GM18909 (cell line): ENCODE measurements at regions not wholly inside any gene's neighbourhood (a gene's known extent, or its start where the extent isn't known, plus 50 kb on each side); places are given as distances from the start of the nearest gene placed in this dataset.

ENCODE experiments used
- ATAC-seq: cut with Tn5 transposase; IDR thresholded peaks from one replicate; pipeline ENCODE4 v1.9.1; 2021; ENCODE audit warnings: mild to moderate bottlenecking; ENCODE audit not compliant: unreplicated experiment, poor library complexity

- no peak for ATAC-seq
Observed at GRCh38 chr20:50311308-50312001, 120.8 kb downstream of the CEBPB start.

DNA sequence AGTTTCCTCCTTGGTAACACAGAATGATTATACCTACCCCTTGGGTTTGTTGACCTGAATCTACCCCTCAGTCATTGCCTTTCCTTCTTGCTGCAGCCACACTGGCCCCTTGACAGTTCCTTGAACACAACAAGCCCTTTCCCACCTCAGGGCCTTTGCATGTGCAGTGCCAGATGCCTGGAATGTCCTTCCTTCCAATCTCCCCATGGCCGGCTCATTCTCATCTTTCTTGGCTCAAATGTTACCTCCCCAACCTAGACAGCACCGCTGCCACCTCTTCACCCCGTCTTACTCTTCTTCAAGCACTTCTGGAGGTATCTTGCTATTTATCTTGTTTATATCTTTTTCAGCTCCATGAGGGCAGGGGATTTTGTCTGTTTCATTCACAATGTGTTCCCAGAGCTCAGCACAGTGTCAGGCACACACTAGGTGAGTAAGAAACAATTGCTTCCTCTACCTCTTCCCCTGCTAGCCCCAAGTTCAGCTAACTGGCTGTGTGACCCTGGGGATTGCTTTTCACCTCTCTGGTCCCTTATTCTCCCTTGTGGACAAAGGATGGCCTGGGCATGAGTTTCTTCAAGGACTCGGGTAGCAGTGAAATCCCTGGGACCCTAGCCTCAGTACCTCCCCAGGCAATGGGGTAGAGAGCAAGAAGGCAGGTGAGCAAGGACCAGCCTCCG lies 121.5 kb downstream of the CEBPB start:
- ATAC-seq: no peak

- ATAC-seq: no peak
Observed at GRCh38 chr20:50312682-50313521, 122.3 kb downstream of the CEBPB start.

GRCh38 chr20:50313522-50313820 lies 122.8 kb downstream of the CEBPB start:
- no peak for ATAC-seq

GRCh38 chr20:50313827-50314677 lies 123.4 kb downstream of the CEBPB start:
- ATAC-seq: no peak

DNA sequence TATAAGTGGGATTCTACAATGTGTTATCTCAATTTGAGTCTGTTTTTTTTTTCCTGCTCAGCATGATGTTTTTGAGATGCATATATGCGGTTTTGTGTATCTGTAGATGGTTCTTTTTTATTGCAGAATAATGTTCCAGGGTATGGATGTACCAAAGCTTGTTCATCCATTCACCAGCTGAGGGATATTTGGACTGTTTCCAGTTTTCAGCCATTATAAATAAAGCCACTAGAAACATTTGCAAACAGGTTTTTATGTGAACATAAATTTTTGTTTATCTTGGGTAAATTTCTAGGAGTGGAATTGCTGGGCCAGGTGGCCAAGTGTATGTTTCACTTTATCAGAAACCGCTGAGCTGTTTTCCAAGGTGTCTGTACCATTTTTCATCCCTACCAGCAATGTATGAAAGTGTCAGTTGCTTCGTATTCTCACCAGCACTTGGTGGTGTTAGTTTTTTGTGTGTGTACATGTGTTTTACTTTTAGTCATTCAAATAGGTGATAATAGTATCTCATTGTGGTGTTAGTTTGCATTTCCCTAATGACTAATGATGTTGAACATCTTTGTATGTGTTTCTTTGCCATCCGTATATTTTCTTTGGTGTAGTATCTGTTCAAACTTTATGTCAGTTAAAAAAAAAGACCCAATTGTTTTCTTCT lies 124.2 kb downstream of the CEBPB start:
- ATAC-seq: no peak

DNA sequence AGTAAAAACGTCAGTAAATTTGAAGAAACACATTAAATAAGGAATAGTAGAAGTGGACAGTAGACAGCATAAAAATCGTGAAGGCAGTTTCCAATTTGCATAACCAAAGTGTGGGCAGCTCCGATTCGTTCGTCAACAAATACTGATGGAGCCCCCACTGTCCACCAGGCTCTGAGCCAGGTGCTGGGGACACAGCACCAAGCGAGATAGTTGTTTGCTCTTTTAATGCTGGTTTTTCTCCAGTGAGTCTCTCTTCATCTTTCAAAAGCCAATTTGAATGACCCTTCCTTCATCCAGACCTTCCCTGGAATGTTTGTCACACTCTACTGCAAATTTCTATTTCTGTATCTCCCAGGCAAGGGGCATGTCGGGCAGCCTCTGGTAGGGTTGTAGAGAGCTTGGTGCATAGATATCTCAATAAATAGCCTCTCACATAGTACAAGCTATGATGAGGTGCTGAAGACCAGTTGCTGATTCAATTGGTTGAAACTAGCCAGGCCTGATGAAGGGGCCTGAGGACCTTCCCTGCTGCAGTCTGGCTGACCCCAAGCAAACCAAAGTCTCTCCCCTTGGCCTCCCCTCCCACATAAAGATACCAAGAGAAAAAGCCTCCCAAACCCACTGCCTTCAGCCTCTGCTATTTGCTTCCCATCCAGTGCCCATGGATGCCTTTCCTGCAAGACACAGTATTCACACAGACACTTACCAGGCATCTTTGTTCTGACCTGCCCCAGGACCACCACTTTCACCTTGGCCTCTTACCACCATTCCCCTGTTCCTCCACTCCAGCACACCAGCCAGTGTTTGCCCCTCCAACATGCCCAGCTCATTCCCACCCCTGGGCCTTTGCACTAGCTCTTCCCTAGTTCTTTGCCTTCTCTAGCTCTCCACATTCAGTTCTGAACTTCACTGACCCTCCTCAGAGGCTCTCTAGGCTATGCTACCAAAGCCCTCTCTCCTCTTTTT lies 125.2 kb downstream of the CEBPB start:
- no peak for ATAC-seq

- ATAC-seq: no peak
Observed at GRCh38 chr20:50317116-50317515, 126.5 kb downstream of the CEBPB start.

- ATAC-seq: no peak
Observed at GRCh38 chr20:50317609-50318008, 127.0 kb downstream of the CEBPB start.

DNA sequence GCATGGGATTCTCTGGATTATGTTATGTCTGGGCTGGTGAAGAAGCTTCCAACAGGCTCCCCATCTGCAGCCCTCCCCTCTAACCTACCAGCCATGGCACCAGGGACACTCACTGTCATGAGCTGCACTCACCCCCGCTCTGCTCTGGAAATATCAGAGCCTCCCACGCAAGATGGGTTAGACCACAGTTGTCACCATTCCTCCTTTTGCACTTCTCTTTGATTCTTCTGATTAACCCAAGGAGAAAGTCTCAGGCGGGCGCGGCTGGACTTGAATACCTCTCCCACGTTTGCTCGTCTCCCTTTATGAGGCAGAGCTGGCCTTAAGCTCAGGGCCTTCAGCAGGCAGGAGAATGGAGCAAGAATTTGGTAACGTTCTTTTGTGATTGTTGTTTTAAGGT lies 128.1 kb downstream of the CEBPB start:
- ATAC-seq: no peak

DNA sequence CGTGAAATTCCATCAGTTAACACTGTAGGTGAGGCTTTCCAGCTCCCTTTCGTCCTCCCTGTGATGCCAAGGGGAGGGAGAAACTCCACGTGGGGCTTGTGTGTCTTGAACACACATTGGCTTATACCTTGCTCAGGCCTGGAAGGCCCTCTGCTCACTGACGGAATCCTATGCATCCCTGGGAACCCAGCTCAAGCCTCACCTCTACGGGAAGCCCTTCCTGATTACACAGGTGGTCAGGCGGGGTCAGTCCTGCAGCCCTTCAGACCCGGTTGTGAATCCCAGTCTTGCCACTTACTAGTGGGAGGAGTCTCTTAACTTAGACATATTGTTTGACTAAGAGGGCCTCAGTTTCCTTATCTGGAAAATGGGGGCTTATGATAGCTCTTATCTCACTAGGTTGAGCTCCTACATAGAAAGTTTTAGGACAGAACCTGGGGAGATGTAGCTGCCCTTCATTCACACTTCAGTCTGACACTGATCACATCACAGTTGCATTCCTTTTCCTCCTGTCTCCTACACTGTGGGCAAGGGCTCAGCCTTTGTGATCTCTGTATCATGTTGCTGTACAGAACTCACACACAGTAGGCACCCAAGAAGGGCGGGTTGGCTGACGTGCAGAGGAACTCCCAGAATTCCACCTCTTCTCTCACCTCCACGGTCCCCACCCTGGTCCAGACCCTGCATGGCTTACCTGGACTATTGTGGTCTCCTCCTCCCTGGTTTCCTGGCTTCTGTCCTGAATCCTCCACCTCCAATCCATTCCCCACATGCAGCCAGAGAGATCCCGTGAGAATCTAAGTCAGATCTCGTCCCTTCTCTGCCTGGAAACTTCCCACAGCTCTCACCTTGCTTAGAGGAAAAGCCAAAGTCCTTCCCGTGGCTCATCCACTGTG lies 129.6 kb downstream of the CEBPB start:
- ATAC-seq: no peak

DNA sequence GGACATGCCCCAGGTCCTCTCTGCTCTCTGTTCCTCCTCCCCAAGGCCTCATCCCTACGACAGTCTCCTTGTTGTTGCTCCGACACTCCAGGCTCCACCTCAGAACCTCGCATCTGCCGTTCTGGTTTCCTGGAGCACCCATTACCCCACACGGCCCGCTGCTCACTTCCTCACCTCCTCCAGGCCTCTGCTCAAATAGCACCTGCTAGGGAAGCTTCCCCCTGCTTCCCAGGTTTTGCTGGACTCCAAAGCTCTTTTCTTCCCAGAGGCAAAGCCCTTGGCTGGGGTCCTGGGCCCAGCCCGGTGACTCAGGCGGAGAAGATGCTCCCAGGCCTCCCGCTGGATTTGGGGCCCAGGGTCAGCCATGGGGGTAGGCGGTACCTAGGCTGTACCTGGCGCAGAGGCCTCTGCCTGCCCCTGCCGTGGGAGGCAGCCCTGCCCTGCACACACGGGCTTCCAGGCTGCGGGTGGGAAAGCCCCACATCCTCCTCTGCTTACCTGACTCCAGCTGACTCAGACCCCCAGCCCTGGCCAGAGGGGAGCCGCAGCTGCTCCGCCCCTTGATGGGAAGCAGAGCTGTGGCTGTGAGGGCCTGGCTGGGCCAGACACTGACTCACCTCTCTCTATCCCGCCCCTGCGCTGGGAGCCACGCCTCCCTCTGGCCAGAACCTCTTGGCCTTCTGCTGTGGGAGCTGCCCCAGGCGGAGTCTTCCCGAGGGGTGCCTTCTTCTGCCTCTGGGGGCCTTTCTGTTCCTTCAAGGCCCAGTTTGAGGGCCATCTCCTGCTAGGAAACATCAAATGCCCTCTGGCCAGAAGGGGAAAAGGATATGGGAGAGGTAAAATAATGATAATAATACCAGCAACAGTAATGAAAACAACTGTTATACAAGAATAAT lies 130.5 kb downstream of the CEBPB start:
- ATAC-seq: no peak

- ATAC-seq: no peak
Observed at GRCh38 chr20:50321797-50322480, 131.3 kb downstream of the CEBPB start.

- no peak for ATAC-seq
Observed at GRCh38 chr20:50322703-50323131, 132.1 kb downstream of the CEBPB start.

DNA sequence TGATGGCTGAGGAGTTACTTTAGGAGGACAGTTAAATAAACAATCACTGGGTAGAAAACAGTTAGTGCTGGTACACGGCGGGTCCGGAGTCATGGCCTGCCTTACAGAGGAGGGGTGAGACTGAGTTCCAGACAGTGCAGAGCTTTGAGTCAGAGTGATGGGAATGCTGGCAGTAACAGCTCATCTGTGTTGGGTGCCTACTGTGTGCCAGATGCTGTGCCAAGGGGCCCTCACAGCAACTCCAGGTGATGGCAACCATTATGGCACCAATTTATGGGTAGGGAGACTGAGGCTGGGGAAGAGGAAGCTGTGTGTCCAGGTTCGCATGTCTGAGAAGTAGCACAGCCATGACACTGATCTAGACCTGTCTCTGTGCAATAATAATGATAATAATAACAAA lies 132.6 kb downstream of the CEBPB start:
- no peak for ATAC-seq
